Liver (tissue), 8 donors: ENCODE measurements at regions not wholly inside any gene's neighbourhood (a gene's known extent, or its start where the extent isn't known, plus 50 kb on each side); places are given as distances from the start of the nearest gene placed in this dataset.

Source experiments
- DNase-seq: peaks from one replicate; pipeline ENCODE4 v3.0.0-alpha.2; 2017; ENCODE audit warnings: low spot score
- H3K27ac ChIP-seq, 2 donors: one replicate each; pipeline ENCODE4 v1.7.0; 2013; ENCODE audit warnings: inconsistent platforms in 2 of 2, low read length in 2 of 2, control low read depth in 1 of 2, low read depth in 1 of 2, mild to moderate bottlenecking in 1 of 2
- H3K27me3 ChIP-seq, 4 donors: one replicate each; pipeline versions ENCODE4 v1.6.1 to v1.7.0; 2013; ENCODE audit warnings: low read length in 3 of 4, inconsistent platforms in 1 of 4, mild to moderate bottlenecking in 1 of 4, moderate library complexity in 1 of 4; ENCODE audit not compliant: control insufficient read depth in 4 of 4, insufficient read depth in 4 of 4
- H3K36me3 ChIP-seq, 4 donors: one replicate each; pipeline versions ENCODE4 v1.6.1 to v1.7.0; 2013; ENCODE audit warnings: low read length in 3 of 4, mild to moderate bottlenecking in 3 of 4, low read depth in 1 of 4, moderate library complexity in 1 of 4; ENCODE audit not compliant: control insufficient read depth in 4 of 4, insufficient read depth in 3 of 4
- H3K4me1 ChIP-seq, 4 donors: one replicate each; pipeline versions ENCODE4 v1.6.1 to v1.7.0; 2013; ENCODE audit warnings: low read length in 3 of 4, mild to moderate bottlenecking in 3 of 4, moderate library complexity in 1 of 4; ENCODE audit not compliant: control insufficient read depth in 4 of 4, insufficient read depth in 4 of 4
- H3K4me3 ChIP-seq, 3 donors: one replicate each; pipeline versions ENCODE4 v1.6.1 to v1.7.0; 2013; ENCODE audit warnings: low read length in 3 of 3, control low read depth in 1 of 3, low read depth in 1 of 3, mild to moderate bottlenecking in 1 of 3
- H3K9ac ChIP-seq, 2 donors: one replicate each; pipeline ENCODE4 v1.7.0; 2013; ENCODE audit warnings: low read length in 2 of 2, mild to moderate bottlenecking in 2 of 2, moderate library complexity in 2 of 2, control low read depth in 1 of 2, low read depth in 1 of 2
- H3K9me3 ChIP-seq, 4 donors: one replicate each; pipeline versions ENCODE4 v1.6.1 to v1.7.0; 2013; ENCODE audit warnings: low read length in 3 of 4; ENCODE audit not compliant: control insufficient read depth in 4 of 4
- EGR1 ChIP-seq, 2 donors: IDR thresholded peaks; 2 replicates each; pipeline ENCODE4 v1.6.1; 2016 to 2018; ENCODE audit warnings: antibody characterized with exemption in 2 of 2, low read depth in 2 of 2
- FOXA1 ChIP-seq: IDR thresholded peaks from 2 replicates; pipeline ENCODE4 v1.6.1; 2016; ENCODE audit warnings: antibody characterized with exemption
- FOXA2 ChIP-seq: IDR thresholded peaks from 2 replicates; pipeline ENCODE4 v1.6.1; 2016; ENCODE audit warnings: antibody characterized with exemption
- GABPA ChIP-seq, 2 donors: IDR thresholded peaks in 1 of 2; conservative IDR thresholded peaks in 1 of 2; 2 replicates each; pipeline ENCODE4 v1.6.1; 2016; ENCODE audit warnings: antibody characterized with exemption in 2 of 2, mild to moderate bottlenecking in 1 of 2, moderate library complexity in 1 of 2
- HNF4A ChIP-seq, 2 donors: conservative IDR thresholded peaks; 2 replicates each; pipeline ENCODE4 v1.6.1; 2016; ENCODE audit warnings: antibody characterized with exemption in 2 of 2, mild to moderate bottlenecking in 2 of 2
- HNF4G ChIP-seq: IDR thresholded peaks from 2 replicates; pipeline ENCODE4 v1.6.1; 2016; ENCODE audit warnings: antibody characterized with exemption
- JUND ChIP-seq, 2 donors: IDR thresholded peaks; 2 replicates each; pipeline ENCODE4 v1.6.1; 2016; ENCODE audit warnings: antibody characterized with exemption in 2 of 2
- NR2F2 ChIP-seq: IDR thresholded peaks from 2 replicates; pipeline ENCODE4 v1.6.1; 2016; ENCODE audit warnings: antibody characterized with exemption
- RAD21 ChIP-seq, 2 donors: IDR thresholded peaks; 2 replicates each; pipeline ENCODE4 v1.6.1; 2016; ENCODE audit warnings: antibody characterized with exemption in 2 of 2, mild to moderate bottlenecking in 2 of 2
- RXRA ChIP-seq, 2 donors: IDR thresholded peaks; 2 replicates each; pipeline ENCODE4 v1.6.1; 2017 to 2018; ENCODE audit warnings: antibody characterized with exemption in 2 of 2, mild to moderate bottlenecking in 1 of 2
- SP1 ChIP-seq: IDR thresholded peaks from 2 replicates; pipeline ENCODE4 v1.6.1; 2018; ENCODE audit warnings: antibody characterized with exemption, mild to moderate bottlenecking
- TAF1 ChIP-seq: conservative IDR thresholded peaks from 2 replicates; pipeline ENCODE4 v1.6.1; 2016; ENCODE audit warnings: antibody characterized with exemption, mild to moderate bottlenecking
- YY1 ChIP-seq: IDR thresholded peaks from 2 replicates; pipeline ENCODE4 v1.6.1; 2016; ENCODE audit warnings: antibody characterized with exemption, mild to moderate bottlenecking
- WGBS: extraction: QIAGEN DNeasy Blood & Tissue Kit; methylation state at CpG from one replicate; pipeline ENCODE4 v1.1.7; 2013; 5-methylcytosine and 5-hydroxymethylcytosine counted together
- TF ChIP-seq, protein P1 (sequence below): IDR thresholded peaks from 2 replicates; pipeline ENCODE4 v1.6.1; 2016; ENCODE audit warnings: antibody characterized with exemption
- TF ChIP-seq, protein P2 (sequence below): IDR thresholded peaks from 2 replicates; pipeline ENCODE4 v1.6.1; 2016; ENCODE audit warnings: antibody characterized with exemption
- TF ChIP-seq, protein P3 (sequence below): IDR thresholded peaks from 2 replicates; pipeline ENCODE4 v1.6.1; 2016; ENCODE audit warnings: antibody characterized with exemption, mild to moderate bottlenecking
- TF ChIP-seq, protein P4 (sequence below): fragments of 150-350 bp; IDR thresholded peaks from 2 replicates; pipeline ENCODE4 v1.5.1; 2017; ENCODE audit warnings: improper control_type of control experiment, low read depth, low read length; ENCODE audit not compliant: missing input control
- TF ChIP-seq, protein P5 (sequence below): IDR thresholded peaks from 2 replicates; pipeline ENCODE4 v1.6.1; 2016; ENCODE audit warnings: antibody characterized with exemption
- donor health status: healthy.
- donor health status: healthy.
- donor health status: healthy.
- donor health status: healthy.
- donor health status: healthy.

DNA sequence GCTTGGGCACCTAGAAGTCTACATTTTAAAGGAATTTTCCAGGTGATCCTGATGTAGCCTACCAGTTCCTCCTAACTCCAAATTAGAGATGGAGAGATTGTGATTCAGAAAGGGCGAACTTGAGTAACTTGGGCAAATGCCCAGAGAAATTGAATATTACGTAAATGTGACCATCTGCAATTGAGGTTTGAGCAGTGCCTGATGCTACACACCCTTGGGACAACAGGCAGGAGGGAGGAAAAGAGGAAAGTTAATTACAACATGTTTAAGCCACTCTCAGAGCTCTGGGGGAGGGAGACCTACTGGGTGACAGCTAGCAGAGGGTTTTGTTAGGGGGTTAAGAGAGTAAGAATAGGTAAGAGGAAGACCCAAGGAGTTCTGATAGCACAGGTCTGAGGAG is 208.9 kb downstream of the LPIN1 start:
- H3K27ac ChIP-seq: no peak overlapping the region
- TF ChIP-seq YY1 (no peak), SP1 (no peak), GABPA (IDR thresholded peaks at IDR 0.05 in 1 of 2, conservative IDR thresholded peaks at IDR 0.05 in 1 of 2) (no peak), HNF4A (conservative IDR thresholded peaks at IDR 0.05) (no peak), TAF1 (no peak), HNF4G (no peak), EGR1 (IDR thresholded peaks at IDR 0.05; ENCODE audit: low read depth in 2 of 2) (no peak), NR2F2 (no peak), RXRA (IDR thresholded peaks at IDR 0.05) (no peak), FOXA2 (no peak), RAD21 (IDR thresholded peaks at IDR 0.05) (no peak), FOXA1 (no peak), JUND (IDR thresholded peaks at IDR 0.05) (no peak)
- TF ChIP-seq, protein P1, sequence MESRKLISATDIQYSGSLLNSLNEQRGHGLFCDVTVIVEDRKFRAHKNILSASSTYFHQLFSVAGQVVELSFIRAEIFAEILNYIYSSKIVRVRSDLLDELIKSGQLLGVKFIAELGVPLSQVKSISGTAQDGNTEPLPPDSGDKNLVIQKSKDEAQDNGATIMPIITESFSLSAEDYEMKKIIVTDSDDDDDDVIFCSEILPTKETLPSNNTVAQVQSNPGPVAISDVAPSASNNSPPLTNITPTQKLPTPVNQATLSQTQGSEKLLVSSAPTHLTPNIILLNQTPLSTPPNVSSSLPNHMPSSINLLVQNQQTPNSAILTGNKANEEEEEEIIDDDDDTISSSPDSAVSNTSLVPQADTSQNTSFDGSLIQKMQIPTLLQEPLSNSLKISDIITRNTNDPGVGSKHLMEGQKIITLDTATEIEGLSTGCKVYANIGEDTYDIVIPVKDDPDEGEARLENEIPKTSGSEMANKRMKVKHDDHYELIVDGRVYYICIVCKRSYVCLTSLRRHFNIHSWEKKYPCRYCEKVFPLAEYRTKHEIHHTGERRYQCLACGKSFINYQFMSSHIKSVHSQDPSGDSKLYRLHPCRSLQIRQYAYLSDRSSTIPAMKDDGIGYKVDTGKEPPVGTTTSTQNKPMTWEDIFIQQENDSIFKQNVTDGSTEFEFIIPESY: no peak
- TF ChIP-seq, protein P2, sequence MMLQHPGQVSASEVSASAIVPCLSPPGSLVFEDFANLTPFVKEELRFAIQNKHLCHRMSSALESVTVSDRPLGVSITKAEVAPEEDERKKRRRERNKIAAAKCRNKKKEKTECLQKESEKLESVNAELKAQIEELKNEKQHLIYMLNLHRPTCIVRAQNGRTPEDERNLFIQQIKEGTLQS: no peak
- TF ChIP-seq, protein P3, sequence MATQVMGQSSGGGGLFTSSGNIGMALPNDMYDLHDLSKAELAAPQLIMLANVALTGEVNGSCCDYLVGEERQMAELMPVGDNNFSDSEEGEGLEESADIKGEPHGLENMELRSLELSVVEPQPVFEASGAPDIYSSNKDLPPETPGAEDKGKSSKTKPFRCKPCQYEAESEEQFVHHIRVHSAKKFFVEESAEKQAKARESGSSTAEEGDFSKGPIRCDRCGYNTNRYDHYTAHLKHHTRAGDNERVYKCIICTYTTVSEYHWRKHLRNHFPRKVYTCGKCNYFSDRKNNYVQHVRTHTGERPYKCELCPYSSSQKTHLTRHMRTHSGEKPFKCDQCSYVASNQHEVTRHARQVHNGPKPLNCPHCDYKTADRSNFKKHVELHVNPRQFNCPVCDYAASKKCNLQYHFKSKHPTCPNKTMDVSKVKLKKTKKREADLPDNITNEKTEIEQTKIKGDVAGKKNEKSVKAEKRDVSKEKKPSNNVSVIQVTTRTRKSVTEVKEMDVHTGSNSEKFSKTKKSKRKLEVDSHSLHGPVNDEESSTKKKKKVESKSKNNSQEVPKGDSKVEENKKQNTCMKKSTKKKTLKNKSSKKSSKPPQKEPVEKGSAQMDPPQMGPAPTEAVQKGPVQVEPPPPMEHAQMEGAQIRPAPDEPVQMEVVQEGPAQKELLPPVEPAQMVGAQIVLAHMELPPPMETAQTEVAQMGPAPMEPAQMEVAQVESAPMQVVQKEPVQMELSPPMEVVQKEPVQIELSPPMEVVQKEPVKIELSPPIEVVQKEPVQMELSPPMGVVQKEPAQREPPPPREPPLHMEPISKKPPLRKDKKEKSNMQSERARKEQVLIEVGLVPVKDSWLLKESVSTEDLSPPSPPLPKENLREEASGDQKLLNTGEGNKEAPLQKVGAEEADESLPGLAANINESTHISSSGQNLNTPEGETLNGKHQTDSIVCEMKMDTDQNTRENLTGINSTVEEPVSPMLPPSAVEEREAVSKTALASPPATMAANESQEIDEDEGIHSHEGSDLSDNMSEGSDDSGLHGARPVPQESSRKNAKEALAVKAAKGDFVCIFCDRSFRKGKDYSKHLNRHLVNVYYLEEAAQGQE: no peak
- TF ChIP-seq, protein P4, sequence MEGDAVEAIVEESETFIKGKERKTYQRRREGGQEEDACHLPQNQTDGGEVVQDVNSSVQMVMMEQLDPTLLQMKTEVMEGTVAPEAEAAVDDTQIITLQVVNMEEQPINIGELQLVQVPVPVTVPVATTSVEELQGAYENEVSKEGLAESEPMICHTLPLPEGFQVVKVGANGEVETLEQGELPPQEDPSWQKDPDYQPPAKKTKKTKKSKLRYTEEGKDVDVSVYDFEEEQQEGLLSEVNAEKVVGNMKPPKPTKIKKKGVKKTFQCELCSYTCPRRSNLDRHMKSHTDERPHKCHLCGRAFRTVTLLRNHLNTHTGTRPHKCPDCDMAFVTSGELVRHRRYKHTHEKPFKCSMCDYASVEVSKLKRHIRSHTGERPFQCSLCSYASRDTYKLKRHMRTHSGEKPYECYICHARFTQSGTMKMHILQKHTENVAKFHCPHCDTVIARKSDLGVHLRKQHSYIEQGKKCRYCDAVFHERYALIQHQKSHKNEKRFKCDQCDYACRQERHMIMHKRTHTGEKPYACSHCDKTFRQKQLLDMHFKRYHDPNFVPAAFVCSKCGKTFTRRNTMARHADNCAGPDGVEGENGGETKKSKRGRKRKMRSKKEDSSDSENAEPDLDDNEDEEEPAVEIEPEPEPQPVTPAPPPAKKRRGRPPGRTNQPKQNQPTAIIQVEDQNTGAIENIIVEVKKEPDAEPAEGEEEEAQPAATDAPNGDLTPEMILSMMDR: no peak
- TF ChIP-seq, protein P5, sequence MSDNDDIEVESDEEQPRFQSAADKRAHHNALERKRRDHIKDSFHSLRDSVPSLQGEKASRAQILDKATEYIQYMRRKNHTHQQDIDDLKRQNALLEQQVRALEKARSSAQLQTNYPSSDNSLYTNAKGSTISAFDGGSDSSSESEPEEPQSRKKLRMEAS: no peak
- 68% methylated on average over 2 of the region's 2 CpGs for WGBS
- no peak overlapping the region for H3K9ac ChIP-seq
- DNase-seq: no peak
- no peaks in the 10 kb centered on the region for H3K36me3 ChIP-seq
- no peak overlapping the region for H3K4me3 ChIP-seq
- no peaks in the 10 kb centered on the region for H3K27me3 ChIP-seq
- no peaks in the 10 kb centered on the region for H3K4me1 ChIP-seq
- no peaks in the 10 kb centered on the region for H3K9me3 ChIP-seq

DNA sequence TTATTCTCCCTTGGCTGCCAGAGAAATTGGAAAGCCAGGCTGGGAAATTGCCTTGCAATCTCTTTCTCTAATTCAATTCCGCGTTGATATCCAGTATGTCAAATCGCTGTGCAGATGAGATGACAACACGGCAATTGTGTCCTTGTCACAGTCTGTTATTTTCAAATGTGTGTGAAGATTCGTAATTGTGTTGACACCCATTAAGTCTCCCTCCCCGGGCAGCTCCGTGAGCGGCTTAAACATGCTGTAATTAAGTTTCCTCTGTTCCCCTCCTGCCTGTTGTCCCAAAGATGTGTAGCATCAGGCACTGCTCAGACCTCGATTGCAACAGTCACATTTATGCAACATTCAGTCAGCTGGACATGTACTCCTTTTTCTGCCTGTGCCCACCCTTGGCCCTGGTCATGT is 209.5 kb downstream of the LPIN1 start:
- Histone ChIP-seq H3K9me3 (no peaks in the 10 kb centered on the region), H3K27ac (no peak overlapping the region), H3K4me3 (no peak overlapping the region), H3K27me3 (no peaks in the 10 kb centered on the region), H3K4me1 (no peaks in the 10 kb centered on the region), H3K36me3 (no peaks in the 10 kb centered on the region), H3K9ac (no peak overlapping the region)
- TF ChIP-seq, protein P2: no peak
- no peak for TF ChIP-seq GABPA (IDR thresholded peaks at IDR 0.05 in 1 of 2, conservative IDR thresholded peaks at IDR 0.05 in 1 of 2)
- TF ChIP-seq, protein P1: no peak
- no peak for TF ChIP-seq NR2F2
- no peak for TF ChIP-seq JUND (IDR thresholded peaks at IDR 0.05)
- TF ChIP-seq EGR1 (IDR thresholded peaks at IDR 0.05; ENCODE audit: low read depth in 2 of 2): no peak
- no peak for TF ChIP-seq TAF1
- TF ChIP-seq, protein P5: no peak
- TF ChIP-seq RXRA (IDR thresholded peaks at IDR 0.05): no peak
- TF ChIP-seq FOXA1: no peak
- TF ChIP-seq RAD21 (IDR thresholded peaks at IDR 0.05): no peak
- no peak for TF ChIP-seq HNF4A (conservative IDR thresholded peaks at IDR 0.05)
- no peak for TF ChIP-seq SP1
- TF ChIP-seq HNF4G: no peak
- no peak for TF ChIP-seq YY1
- no peak for TF ChIP-seq FOXA2
- TF ChIP-seq, protein P4: no peak
- no peak for DNase-seq
- WGBS: 75% methylated on average over 9 of the region's 9 CpGs
